ENCODE measurements at regions not wholly inside any gene's neighbourhood (a gene's known extent, or its start where the extent isn't known, plus 50 kb on each side); places are given as distances from the start of the nearest gene placed in this dataset.

DNA sequence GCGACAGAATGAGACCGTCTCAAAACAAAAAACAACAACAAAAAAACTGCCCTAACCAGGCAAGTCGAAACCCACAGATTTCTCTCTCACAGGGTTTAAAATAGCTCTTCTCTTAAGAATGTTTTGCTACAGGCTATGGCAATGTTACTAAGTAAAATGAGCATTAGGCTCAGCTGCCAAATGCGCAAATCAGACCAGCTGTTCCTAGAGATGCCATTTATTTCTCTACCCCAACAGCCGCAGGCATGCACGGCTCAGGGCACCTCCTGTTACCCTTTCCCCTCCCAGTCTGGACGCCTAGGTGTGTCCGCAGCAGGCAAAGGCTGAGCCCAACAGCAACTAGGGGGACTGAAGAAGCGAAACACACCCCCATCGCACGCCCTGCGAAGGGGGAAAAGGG is 168.3 kb upstream of the MBL2 start:
- Histone ChIP-seq H3K27ac (no peak overlapping the region), H3K4me1 (no peaks in the 10 kb centered on the region), H3K4me2 (no peak overlapping the region), H3K9me3 (no peaks in the 10 kb centered on the region), H3K4me3 (no peak overlapping the region)
- WGBS (ENCODE audit: missing lambda C conversion rate), result 51% methylated on average over 12 of the region's 12 CpGs
- ATAC-seq (no peak), FAIRE-seq (no peak), DNase-seq (ENCODE audit: low read depth in 1 of 2, low spot score in 1 of 2) (no peak)
- TF ChIP-seq NR3C1 (IDR thresholded peaks at IDR 0.05) (no peak), TFCP2L1 (CRISPR knock-in tag; IDR thresholded peaks at IDR 0.05) (no peak), RAD21 (conservative IDR thresholded peaks at IDR 0.05 in 1 of 2, IDR thresholded peaks at IDR 0.05 in 1 of 2) (no peak), TP53 (CRISPR knock-in tag; IDR thresholded peaks at IDR 0.05) (no peak), HDAC2 (IDR thresholded peaks at IDR 0.05) (no peak), MAZ (IDR thresholded peaks at IDR 0.05; ENCODE audit: borderline replicate concordance, low read depth, low read length) (no peak), POLR2A (IDR thresholded peaks at IDR 0.05; ENCODE audit: low read length) (no peak), KDM1A (IDR thresholded peaks at IDR 0.05; ENCODE audit: low read depth) (no peak)
- TF ChIP-seq, protein P1, sequence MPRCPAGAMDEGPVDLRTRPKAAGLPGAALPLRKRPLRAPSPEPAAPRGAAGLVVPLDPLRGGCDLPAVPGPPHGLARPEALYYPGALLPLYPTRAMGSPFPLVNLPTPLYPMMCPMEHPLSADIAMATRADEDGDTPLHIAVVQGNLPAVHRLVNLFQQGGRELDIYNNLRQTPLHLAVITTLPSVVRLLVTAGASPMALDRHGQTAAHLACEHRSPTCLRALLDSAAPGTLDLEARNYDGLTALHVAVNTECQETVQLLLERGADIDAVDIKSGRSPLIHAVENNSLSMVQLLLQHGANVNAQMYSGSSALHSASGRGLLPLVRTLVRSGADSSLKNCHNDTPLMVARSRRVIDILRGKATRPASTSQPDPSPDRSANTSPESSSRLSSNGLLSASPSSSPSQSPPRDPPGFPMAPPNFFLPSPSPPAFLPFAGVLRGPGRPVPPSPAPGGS (IDR thresholded peaks at IDR 0.05), result no peak
- TF ChIP-seq, protein P2, sequence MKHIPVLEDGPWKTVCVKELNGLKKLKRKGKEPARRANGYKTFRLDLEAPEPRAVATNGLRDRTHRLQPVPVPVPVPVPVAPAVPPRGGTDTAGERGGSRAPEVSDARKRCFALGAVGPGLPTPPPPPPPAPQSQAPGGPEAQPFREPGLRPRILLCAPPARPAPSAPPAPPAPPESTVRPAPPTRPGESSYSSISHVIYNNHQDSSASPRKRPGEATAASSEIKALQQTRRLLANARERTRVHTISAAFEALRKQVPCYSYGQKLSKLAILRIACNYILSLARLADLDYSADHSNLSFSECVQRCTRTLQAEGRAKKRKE (CRISPR knock-in tag; IDR thresholded peaks at IDR 0.05; ENCODE audit: low read depth), result no peak
- CTCF ChIA-PET, result no interaction called here
- POLR2A ChIA-PET, result no interaction called here

DNA sequence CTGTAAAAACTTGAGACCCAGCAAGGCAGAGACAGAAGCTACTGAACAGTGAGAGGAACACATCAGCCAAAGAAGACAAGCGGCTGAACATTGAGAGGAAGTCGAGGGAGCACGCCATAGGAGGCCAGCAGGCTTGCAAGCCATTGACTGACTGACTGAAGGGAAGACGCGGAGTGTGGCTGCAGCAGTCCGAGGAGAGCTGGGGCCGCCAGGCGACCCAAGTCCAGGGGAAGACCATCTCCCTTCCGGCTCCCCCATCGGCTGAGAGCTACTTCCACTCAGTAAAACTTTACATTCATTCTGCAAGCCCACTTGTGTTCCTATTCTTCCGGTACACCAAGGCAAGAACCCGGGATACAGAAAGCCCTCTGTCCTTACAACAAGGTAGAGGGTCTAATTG is 167.3 kb upstream of the MBL2 start:
- no peak overlapping the region for H3K4me3 ChIP-seq
- H3K27ac ChIP-seq, result no peak overlapping the region
- FAIRE-seq, result no peak
- 37% methylated on average over 12 of the region's 12 CpGs for WGBS (ENCODE audit: missing lambda C conversion rate)
- POLR2A ChIA-PET, result no interaction called here
- TF ChIP-seq ZFP36 (IDR thresholded peaks at IDR 0.05; ENCODE audit: borderline replicate concordance, partially characterized antibody), result no peak
- TF ChIP-seq HOXA7 (CRISPR knock-in tag; IDR thresholded peaks at IDR 0.05), result no peak
- no peak for TF ChIP-seq ZC3H11A (IDR thresholded peaks at IDR 0.05)
- no peak for TF ChIP-seq KDM1A (IDR thresholded peaks at IDR 0.05; ENCODE audit: low read depth)
- TF ChIP-seq HOXB13 (CRISPR knock-in tag; IDR thresholded peaks at IDR 0.05; ENCODE audit: low read depth), result no peak
- no peak for TF ChIP-seq HEYL (CRISPR knock-in tag; IDR thresholded peaks at IDR 0.05)
- no peak for TF ChIP-seq CBX2 (IDR thresholded peaks at IDR 0.05; ENCODE audit: borderline replicate concordance, low read depth)
- TF ChIP-seq PHF8 (IDR thresholded peaks at IDR 0.05; ENCODE audit: borderline replicate concordance, low read depth), result no peak
- TF ChIP-seq, protein P3, sequence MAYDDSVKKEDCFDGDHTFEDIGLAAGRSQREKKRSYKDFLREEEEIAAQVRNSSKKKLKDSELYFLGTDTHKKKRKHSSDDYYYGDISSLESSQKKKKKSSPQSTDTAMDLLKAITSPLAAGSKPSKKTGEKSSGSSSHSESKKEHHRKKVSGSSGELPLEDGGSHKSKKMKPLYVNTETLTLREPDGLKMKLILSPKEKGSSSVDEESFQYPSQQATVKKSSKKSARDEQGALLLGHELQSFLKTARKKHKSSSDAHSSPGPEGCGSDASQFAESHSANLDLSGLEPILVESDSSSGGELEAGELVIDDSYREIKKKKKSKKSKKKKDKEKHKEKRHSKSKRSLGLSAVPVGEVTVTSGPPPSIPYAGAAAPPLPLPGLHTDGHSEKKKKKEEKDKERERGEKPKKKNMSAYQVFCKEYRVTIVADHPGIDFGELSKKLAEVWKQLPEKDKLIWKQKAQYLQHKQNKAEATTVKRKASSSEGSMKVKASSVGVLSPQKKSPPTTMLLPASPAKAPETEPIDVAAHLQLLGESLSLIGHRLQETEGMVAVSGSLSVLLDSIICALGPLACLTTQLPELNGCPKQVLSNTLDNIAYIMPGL (CRISPR knock-in tag; IDR thresholded peaks at IDR 0.05; ENCODE audit: borderline replicate concordance), result no peak
- TF ChIP-seq NPAS2 (CRISPR knock-in tag; IDR thresholded peaks at IDR 0.05; ENCODE audit: borderline replicate concordance), result no peak
- no peak for TF ChIP-seq MAFK (IDR thresholded peaks at IDR 0.05; ENCODE audit: partially characterized antibody)
- no peak for TF ChIP-seq EP300 (IDR thresholded peaks at IDR 0.05)
- TF ChIP-seq, protein P4, sequence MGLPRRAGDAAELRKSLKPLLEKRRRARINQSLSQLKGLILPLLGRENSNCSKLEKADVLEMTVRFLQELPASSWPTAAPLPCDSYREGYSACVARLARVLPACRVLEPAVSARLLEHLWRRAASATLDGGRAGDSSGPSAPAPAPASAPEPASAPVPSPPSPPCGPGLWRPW (IDR thresholded peaks at IDR 0.05), result no peak
- no peak for TF ChIP-seq GATA3 (IDR thresholded peaks at IDR 0.05; ENCODE audit: borderline replicate concordance)
- TF ChIP-seq CHD4 (IDR thresholded peaks at IDR 0.05; ENCODE audit: borderline replicate concordance), result no peak
- TF ChIP-seq EHF (CRISPR knock-in tag; IDR thresholded peaks at IDR 0.05), result no peak
- TF ChIP-seq SMC3 (IDR thresholded peaks at IDR 0.05), result no peak
- no peak for ATAC-seq
- H3K9me3 ChIP-seq, result no peaks in the 10 kb centered on the region
- no peak overlapping the region for H3K4me2 ChIP-seq
- DNase-seq (ENCODE audit: low read depth in 1 of 2, low spot score in 1 of 2), result no peak
- CTCF ChIA-PET, result no interaction called here
- H3K4me1 ChIP-seq, result no peaks in the 10 kb centered on the region

Data from A549 (cell line).